HG03135 (cell line): ENCODE measurements at regions not wholly inside any gene's neighbourhood (a gene's known extent, or its start where the extent isn't known, plus 50 kb on each side); places are given as distances from the start of the nearest gene placed in this dataset.
"Not testable (repeated sequence)": the region's sequence is repeated elsewhere in the genome, so short reads cannot be mapped to it uniquely, and the experiment has no call there.

Experiments used
- ATAC-seq: cut with Tn5 transposase; IDR thresholded peaks from one replicate; pipeline ENCODE4 v1.9.1; 2021; ENCODE audit warnings: mild to moderate bottlenecking, moderate library complexity; ENCODE audit not compliant: unreplicated experiment

DNA sequence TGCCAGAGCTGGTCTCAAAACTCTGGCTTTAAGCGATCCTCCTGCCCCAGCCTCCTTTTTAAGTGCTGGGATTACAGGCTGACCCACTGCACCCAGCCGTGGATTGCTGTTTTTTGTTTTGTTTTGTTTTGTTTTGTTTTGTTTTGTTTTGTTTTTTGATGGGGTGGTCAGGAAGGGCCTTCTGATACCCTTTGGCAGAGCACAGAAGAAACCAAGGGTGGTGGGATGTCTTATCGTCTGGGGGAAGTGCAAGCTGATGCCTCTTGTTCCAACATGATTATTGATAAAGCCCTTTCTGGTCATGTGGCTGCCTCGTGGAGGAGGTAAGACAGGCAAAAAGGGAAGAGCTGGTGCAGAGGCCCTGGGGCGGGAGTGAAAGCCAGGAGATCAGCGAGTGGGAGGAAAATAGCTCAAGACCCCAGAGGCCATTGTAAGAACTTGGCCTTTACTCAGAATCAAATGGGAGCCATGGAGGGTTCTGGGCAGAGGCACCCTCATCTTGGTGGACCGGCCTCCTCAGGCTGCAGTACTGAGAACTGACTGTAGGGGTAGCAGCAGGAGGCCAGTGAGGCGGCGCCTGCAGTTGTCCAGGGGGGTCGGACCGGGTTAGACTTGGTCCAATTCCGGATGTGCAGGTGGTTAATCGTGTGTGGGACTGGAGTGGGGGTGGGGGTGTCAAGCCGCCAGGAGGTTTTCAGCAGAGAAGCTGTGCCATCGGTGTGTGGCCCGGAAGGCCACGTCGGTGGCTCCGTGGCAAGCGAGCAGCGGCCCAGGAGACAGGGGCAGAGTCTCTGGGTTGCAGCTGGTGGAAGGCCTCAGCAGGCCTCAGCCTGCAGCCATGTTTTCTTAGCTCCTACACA is 84.4 kb upstream of the GSE1 start:
- no peak for ATAC-seq

DNA sequence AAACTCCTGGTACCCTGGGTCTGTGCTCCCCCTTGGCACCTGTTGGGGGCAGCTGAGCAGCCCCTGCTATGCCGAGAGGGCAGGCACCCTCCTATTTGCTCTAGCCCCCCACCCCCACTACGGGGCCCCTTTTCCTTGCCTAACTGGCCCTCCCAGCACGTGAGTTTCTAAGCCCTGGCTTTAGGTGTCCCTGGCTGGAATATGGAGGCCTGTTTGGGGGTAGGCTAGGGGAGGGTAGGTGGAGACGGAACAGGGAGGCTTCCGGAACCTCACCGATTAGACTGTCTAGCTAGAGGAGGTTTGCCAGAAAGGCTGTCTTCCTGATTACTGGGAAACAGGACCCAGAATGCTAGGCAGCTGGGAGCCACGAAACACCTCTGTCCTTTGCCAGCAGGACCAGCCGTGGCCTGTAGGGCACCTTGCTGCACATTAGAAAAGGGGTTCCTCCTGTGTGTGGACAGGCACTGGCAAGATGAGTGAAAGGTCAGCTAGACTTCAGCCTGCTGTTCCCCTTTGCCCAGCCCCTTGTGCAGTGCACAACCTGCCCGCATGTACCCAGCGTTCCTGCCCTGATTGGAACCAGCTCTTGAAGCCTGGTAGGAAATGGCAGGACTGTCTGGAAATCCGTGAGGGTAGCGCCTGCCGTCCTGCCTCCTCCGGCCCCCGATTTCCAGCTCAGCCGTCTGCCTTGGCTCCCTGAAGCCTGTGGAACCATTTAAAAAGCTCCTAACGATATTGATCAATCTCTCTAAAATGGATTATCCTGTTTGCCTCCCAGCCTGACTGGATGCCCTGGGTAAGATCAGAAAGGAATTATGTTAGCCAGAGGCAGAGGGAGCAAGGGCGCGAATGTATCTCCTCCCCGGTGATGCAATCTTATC is 83.4 kb upstream of the GSE1 start:
- no peak for ATAC-seq

DNA sequence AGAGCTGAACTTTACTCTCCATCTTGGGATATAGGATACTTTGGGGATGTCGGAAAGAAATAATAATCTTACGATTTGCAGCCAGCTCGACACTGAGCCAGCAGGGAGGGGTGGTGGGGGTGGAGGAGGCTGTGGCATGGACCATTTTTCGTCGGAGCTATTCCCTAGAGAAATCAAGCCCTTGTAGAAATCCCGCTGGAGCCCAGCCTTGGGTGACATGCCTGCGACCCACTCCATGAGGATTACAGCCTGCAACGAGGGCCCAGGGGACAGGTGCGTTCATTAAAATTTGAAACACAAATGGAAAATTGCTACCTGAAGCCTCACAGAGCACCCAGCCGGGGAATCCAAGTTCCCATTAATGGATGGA is 82.8 kb upstream of the GSE1 start:
- no peak for ATAC-seq

DNA sequence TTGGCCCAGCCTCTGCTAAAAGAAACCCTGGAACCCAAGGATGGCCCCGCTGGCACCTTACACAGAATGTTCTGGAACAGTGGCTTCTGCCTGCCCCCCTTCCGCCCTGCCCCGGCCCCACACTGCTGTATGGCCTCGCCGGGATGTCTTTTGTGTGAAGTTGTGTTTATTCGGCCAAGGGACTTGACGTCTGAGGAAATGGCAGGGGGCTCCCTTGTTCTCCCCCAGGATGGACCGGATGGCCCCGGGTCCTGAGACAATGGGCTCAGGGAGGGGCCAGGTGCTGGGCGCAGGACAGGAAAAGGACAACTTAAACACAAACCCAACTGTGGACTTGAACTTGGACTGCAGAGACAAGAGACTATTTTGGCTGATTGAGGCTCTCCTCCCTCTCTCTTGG is 81.6 kb upstream of the GSE1 start:
- ATAC-seq = no peak

DNA sequence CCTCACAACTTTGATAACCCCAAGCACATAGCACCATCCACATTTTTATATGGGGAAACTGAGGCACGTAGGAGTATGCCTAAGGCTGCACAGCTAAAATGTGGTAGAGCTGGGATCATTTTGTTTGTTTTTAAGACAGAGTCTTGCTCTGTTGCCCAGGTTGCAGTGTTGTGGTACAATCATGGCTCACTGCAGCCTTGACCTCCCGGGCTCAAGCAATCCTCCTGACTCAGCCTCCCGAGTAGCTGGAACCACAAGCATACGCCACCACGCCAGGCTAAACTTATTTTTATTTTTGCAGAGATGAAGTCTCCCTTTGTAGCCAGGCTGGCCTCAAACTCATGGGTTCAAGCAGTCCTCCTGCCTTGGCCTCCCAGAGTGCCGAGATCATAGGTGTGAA is 81.0 kb upstream of the GSE1 start:
- no peak for ATAC-seq

DNA sequence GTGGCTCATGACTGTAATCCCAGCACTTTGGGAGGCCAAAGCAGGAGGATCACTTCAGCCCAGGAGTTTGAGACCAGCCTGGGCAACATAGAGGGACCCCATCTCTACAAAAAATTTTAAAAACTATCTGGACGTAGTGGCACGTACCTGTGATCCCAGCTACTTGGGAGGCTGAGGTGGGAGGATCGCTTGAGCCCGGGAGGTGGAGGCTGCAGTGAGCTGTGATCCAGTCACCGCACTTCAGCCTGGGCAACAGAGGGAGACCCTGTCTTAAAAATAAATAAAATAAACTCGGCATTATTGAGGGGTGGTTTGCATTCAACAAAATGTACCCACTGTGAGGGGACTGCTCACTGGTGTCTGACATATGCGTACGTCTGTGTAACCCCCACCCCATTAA is 79.5 kb upstream of the GSE1 start:
- not testable (repeated sequence) for ATAC-seq

DNA sequence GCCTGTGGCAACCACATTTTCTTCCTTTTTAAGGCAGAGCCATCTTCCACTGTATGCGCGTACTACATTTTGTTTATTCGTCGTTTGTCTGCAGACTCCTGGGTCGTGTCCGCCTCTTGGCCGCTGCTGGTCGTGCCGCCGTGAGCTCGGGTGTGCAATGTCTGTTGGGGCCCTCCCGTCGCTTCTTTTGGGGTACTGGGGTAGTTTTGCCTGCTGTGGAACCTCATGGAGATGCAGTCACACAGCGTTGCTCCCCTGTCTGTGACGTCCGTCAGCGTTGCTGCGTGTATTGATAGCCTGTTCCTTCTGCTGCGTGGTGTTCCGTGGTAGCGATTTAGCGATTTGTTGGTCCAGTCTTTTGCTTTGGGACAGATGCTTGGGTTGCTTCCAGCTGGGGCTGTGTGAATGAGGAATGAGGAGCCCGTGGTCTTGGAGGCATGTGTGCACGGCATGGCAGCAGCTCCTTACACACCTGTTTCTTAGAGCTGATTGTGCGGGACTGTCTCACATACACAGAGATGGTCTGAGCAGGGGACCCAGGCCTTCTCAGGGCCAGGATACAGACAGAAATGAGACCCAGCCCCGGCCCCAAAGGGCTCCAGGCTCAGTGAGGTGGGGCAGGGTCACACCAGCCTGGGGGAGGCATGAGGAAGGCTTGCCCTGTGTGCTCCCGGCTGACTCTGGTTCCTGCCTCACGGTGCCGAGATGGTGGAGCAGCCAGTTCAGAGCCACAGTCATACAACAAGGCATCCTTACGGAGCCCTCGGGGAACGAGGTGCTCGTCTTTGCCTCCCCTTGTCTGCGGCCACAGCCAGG is 78.4 kb upstream of the GSE1 start:
- no peak for ATAC-seq

DNA sequence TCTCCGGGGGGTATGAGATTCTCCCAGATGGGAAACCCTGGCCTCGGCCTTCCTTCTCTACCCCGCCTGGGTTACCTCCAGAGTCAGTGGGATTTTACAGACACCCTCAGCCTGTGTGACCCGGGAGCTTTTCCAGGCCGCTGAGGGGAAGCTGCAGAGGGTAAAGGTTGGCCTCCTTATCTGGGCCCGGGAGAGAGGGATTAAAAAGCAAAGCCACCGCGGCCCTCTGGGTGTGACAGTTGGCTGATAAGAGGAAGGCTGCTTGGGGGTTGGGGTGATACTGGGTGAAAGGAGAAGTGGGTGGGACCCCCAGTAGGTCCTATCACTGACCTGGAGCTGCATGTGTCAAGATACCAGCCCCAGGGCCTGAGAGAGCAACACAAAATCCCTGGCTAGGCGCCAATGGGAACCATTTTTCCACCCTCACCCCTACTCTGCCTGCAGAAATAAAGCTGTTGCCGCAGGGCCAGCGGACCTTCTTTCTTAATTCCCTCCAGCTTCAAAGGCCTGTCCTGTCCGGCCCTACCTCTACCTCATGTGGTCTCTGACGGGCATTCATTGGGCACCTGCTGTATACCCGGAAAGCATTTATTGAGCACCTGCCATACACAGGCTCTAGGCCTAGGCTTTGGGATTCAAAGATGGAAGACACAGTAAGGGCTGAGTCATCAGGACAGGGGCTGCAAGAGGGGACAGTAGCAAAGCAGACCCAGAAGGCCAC is 77.6 kb upstream of the GSE1 start:
- ATAC-seq = no peak

DNA sequence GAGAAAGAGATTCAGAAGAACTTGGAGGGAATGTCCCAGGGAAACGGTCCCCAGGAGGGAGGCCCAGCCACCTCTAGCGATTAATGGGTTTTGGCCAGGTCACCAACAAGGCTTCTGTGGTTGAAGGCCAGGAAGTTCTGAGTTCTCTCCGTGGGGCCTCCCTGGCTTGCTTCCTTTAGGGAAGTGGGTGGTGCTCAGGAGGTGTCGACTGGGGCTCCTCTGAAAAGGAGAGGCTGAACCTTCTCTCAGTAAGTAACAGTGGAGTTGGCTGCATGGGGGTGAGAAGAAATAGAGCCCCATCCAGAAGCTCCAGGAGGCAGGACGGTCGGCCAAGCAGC is 77.1 kb upstream of the GSE1 start:
- no peak for ATAC-seq

DNA sequence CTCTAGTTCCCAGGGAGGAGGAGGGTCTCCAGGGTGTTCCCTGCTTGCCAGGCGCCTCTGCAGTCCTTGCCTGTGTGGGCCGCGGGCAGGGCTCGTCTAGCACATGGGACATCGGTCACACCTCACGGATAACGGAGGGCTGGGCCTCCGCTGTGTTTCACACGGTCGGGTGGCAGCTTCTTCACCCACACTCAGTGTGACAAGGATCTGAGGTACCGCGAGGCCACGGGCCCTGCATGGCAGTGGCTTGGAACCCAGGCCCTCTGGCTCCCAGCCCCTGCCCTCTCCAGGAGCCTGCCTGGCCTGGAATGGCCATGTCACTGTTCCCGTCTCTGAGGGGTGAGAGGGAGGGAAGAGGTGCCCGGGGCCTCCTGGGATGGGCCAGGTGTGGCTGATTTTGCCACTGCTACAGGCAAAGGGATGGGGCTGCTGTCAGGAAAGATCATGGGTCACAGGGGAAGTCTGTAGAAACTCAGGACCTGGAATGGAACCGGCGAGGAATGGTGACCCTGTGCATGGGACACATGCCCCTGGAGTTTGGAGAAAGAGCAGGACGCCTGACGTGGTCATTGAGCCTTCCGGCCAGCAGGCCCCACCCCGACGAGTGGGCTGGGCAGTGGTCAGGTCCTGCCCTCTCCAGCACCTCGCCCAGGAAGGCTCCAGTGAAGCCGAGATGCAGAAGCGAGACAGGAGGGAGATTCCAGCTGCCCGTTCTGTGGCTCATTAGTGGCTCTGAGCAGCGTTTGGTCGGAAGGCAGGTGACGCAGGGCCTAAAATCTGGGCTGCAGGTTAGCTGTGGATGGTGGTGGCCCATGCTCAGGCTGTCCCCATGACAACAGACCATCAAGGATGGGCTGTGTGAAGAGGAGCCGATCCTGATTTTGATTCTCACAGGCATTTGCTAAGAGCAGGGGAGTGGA is 76.5 kb upstream of the GSE1 start:
- ATAC-seq = no peak

DNA sequence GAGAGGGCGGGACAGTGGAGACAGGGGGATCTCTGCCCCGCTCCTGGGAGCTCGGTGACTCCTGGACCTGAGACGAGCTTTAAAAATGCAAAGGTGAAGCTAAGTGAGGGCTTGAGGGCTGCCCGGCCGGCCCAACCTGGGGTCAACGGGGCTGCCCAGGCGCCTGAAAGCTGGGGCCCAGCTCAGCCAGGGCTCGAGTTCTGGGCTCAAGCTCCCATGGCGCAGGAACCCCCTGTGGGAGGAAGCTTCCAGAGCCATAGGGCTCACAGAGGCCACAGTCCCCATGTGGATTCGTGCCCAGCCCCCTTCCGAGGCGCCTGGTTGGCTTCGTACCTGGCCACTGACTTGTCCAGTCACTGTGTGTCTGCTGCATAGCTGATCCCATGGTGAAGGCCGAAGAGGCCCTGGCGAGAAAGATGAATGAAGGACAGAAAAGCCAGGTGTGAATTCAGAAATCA is 75.8 kb upstream of the GSE1 start:
- ATAC-seq = no peak

DNA sequence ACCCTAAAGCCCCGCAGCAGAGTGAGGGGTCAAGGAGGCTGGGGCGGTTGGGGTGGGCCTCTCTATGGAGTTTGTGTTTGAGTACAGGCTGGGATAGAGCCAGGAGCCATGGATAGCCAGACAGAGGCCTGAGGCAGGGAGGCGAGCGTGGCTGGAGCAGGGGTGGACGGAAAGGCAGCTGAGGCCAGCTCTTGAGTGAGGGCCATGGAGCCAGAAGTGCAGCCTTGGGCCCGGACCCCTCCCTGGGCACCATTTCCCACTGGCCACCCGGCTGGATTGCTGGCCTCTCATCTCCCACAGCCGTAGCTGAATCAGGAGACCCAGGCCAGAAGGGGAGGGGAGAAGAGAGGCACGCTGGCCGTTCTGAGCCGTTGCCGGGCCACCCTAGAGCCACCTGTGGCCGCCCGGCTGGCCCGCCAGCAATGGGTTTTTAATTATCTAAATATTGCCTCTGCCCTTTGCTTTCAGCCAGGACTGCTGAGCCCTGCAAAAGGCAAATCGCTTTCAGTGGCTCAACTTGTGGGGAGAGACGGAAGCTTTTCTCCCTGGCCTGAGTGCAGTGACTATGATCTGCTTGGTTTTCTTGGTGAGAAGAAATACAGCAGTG is 75.2 kb upstream of the GSE1 start:
- ATAC-seq = no peak

DNA sequence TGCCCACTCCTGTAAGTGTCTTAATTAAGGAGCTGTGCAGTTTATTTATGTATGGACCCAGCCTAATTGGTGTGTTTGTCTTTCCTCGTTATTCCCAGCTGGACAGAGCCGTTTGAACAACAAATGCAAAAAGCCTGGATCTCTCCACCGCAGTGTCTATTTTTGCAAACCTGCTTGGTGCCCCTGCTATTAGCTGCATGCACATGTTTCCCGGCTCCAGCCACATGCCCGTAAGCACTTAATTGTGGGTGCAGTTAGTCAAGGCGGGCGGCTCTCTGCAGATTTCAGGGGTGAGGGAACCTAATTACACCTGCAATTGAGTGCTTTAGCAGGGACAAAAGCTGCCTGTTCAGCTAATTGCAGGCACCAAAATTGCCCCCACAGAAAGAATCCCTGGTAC is 74.0 kb upstream of the GSE1 start:
- no peak for ATAC-seq

DNA sequence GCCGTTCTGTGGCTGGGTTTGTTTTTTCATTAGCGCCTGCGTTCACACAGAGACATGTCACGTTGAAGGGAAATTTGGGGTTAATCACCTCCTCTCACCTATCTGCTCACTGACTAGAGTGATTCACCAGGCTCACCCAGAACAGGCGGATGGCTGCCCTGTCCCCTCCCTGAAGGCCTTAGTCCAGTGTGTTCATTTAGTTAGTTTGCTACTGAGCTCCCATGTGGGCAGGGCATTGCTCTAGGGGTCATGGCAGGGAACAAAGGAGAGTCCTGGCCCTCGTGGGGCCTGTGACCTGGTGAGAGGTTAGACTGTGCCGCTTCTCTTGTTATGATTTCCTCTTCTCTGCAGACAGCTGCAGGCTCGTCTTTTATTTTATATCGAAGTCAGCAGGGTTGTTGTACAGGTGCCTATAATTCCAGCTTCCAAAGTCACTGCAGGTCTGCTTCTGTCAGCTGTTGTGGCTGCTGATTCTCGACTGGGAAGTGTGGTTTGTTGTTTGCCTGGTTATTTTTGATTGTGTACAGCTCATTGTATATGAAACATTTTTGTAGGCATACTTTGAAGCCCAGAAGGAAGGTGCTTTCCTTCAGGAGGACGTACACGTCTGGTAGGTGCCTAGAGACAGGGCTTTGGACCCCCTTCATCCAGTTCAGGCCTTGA is 73.4 kb upstream of the GSE1 start:
- ATAC-seq = no peak

DNA sequence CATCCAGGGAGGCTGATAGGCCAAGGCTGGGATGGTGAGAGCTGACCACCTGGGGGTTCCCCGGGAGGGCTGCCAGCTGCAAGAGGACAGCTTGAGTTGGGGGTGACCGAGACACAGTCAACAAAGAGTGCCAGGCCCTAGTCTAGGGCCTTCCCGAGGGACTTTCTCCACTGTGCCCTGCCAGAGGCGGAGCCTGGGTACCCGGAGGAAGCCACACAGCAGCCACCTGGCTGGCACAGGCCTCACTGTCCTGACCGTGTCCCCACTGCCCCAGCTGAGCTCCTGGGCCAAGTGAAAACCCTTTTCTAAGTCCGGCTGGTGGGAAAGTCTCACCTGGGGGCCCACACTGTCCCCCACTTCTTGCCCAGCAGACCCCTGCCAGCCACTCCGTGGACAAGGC is 71.9 kb upstream of the GSE1 start:
- no peak for ATAC-seq

DNA sequence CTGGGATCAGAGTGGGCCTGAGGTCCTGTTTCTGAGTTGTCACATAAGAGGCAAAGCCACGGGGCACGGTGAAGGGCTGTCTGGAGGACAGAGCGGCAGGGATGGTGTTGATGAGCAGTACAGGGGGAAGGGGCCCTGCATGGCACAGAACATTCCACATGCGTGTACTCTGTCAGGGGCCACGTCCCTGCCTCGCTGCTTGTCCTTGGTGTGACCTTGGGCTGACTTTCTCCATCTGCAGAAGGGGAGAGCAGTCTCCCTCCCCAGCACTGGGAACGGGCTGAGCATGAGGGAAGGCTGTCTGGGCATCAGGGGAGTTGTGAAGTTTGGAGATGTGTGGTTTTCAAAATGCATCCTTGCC is 71.5 kb upstream of the GSE1 start:
- no peak for ATAC-seq

DNA sequence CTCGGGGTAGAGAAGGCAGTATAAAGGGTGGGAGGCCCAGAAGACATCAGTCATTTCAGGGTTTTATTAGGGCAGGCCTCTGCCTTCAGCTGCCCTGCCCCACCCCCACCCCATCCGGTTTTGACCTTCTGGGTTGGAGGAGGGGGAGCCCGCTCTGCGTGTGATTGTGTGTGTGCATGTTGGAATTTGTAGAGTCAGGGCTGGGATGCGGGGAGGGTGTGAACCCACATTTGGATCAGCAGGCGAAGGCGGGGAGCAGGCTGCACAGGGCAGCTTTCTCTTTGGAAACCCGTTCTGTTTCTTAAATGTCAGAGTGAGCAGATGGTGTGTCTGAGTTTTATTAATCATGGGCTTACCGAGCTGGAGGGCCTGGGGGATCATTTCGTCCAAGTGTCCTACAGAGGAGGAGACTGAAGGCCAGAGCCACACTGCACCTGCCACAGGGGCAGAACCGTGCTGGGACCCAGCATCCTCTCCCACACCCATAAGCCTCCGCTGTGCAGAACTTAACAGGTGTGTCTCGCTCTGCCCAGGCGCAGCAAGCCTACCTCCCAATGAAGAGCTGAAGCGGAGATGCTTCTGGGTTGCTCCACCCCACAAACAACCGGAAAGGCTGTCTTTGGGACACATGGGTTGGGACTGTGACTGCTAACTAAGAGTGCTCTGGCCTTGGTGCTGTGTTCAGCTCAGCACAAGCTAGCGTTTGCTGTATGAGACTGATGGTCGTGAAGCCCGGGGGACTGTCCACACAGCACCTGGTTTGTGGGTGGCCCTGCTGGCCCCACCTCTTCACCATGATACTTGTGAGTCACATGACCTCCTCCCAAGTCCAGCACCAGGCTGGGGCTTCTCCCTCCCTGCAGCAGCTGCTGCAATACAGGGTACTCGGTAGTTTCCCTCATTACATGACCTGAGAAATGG is 70.9 kb upstream of the GSE1 start:
- ATAC-seq = no peak

DNA sequence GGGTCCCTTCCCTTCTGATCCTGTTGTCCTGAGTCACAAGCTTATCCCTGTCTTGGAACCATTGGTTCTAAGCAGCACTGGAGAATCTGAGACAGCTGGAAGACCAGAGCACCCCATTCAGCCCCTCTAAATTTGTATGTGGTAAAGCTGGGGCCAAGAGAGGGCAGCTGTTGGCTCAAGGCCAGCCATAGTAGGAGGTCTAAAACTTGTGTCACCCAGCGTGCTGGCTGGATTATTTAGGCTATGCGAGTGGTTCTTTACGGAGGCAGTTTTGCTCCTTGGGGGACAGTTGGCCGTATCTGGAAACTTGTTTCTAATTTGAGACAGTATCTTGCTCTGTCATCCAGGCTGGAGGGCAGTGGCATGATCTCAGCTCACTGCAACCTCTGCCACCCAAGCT is 69.6 kb upstream of the GSE1 start:
- ATAC-seq = no peak
